ENCODE measurements at regions not wholly inside any gene's neighbourhood (a gene's known extent, or its start where the extent isn't known, plus 50 kb on each side); places are given as distances from the start of the nearest gene placed in this dataset.

DNA sequence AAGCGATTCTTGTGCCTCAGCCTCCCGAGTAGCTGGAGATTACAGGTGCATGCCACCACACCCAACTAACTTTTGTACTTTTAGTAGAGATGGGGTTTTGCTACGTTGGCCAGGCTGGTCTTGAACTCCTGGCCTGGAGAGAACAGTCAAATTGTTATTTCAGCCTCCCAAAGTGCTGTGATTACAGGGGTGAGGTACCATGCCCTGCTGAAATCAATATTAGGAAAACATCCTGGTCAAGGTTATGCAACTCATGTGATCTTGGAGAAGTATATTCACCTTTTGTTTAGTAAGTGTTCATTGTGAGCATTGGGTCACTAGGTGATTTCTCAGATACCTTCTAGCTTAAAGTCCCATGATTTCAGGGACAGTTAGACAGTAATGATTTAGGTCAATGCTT is 167.8 kb downstream of the AASDH start:
- H3K4me3 ChIP-seq (ENCODE audit: low read depth, low read length) = no peak overlapping the region
- DNase-seq (ENCODE audit: low read depth) (no peak), FAIRE-seq (no peak)
- no peaks in the 10 kb centered on the region for H3K27me3 ChIP-seq (ENCODE audit: control insufficient read depth, insufficient read depth, low read length)
- TF ChIP-seq, protein P1, sequence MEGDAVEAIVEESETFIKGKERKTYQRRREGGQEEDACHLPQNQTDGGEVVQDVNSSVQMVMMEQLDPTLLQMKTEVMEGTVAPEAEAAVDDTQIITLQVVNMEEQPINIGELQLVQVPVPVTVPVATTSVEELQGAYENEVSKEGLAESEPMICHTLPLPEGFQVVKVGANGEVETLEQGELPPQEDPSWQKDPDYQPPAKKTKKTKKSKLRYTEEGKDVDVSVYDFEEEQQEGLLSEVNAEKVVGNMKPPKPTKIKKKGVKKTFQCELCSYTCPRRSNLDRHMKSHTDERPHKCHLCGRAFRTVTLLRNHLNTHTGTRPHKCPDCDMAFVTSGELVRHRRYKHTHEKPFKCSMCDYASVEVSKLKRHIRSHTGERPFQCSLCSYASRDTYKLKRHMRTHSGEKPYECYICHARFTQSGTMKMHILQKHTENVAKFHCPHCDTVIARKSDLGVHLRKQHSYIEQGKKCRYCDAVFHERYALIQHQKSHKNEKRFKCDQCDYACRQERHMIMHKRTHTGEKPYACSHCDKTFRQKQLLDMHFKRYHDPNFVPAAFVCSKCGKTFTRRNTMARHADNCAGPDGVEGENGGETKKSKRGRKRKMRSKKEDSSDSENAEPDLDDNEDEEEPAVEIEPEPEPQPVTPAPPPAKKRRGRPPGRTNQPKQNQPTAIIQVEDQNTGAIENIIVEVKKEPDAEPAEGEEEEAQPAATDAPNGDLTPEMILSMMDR (IDR thresholded peaks at IDR 0.05; ENCODE audit: insufficient read depth, low read length, severe bottlenecking) = no peak
- no peaks in the 10 kb centered on the region for H3K36me3 ChIP-seq (ENCODE audit: control insufficient read depth, insufficient read depth, low read length)

DNA sequence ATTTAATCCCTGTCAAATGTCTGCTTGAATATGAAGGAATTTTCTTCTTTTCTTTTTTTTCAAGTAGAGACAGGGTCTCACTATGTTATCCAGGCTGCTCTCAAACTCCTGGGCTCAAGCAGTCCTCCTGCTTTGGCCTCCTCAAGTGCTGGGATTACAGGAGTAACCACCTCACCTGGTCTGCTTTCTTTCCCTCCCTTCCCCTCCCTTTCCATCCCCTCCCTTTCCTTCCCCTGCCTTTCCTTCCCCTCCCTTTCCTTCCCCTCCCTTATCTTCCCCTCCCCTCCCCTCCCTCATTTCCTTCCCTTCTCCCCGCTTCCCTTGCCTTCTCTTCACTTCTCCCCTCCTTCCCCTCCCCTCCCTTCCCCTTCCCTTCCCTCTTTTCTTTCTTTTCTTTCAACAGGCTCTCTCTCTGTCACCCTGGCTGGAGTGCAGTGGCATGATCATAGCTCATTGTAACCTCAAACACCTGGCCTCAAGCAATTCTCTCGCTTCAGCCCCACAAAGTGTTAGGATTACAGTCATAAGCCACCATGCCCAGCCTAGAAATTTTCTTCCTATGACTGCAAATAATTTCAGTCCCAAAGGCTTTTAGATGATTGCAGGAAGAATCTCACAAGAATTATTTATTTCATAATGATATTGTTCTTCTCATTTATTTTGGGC is 168.9 kb downstream of the AASDH start:
- Histone ChIP-seq H3K4me3 (ENCODE audit: low read depth, low read length) (no peak overlapping the region), H3K36me3 (ENCODE audit: control insufficient read depth, insufficient read depth, low read length) (no peaks in the 10 kb centered on the region), H3K27me3 (ENCODE audit: control insufficient read depth, insufficient read depth, low read length) (no peaks in the 10 kb centered on the region)
- DNase-seq (ENCODE audit: low read depth) (no peak), FAIRE-seq (no peak)
- TF ChIP-seq, protein P1 (IDR thresholded peaks at IDR 0.05; ENCODE audit: insufficient read depth, low read length, severe bottlenecking) = no peak

DNA sequence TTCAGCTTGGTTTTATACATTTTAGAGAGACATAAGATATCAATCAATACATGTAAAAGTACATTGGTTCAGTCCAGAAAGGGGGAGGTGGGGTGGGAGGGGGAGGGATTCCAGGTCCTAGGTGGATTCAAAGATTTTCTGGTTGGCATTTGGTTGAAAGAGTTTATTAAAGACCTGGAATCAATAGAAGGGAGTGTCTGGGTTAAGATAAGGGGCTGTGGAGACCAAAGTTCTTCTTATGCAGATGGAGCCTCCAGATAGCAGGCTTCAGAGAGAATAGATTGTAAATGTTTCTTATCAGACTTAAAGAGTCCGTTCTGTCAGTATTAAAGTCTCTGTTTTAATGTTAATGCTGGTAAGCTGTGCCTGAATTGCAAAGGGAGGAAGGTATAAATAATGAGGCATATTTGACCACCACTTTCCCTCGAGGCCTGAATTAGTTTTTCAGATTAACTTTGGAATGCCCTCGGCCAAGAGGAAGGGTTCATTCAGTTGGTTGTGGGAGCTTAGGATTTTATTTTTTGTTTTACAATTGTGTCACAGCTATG is 169.9 kb downstream of the AASDH start:
- FAIRE-seq = no peak
- H3K27me3 ChIP-seq (ENCODE audit: control insufficient read depth, insufficient read depth, low read length) = no peaks in the 10 kb centered on the region
- no peak for DNase-seq (ENCODE audit: low read depth)
- TF ChIP-seq, protein P1 (IDR thresholded peaks at IDR 0.05; ENCODE audit: insufficient read depth, low read length, severe bottlenecking) = no peak
- no peaks in the 10 kb centered on the region for H3K36me3 ChIP-seq (ENCODE audit: control insufficient read depth, insufficient read depth, low read length)
- no peak overlapping the region for H3K4me3 ChIP-seq (ENCODE audit: low read depth, low read length)

DNA sequence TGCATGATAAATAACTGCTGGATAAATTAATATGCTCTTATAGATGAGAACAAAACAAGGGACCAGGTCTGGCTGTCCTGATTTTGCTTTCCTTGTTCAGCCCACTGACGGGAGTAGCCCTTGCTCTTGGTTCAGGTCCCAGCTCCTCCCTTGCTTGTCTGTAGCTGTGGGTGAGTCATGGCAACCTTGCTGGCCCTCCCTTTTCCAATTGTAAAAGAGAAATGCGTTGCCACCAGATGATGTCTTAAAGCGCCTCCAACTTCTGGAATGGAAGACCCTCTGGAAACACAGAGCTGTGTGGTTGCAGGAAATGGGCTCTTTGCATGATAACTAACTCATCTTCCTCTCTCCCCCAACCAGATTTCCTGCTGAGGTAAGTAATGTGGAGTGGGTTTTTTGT is 171.4 kb downstream of the AASDH start:
- TF ChIP-seq, protein P1 (IDR thresholded peaks at IDR 0.05; ENCODE audit: insufficient read depth, low read length, severe bottlenecking) = no peak
- no peak overlapping the region for H3K4me3 ChIP-seq (ENCODE audit: low read depth, low read length)
- no peaks in the 10 kb centered on the region for H3K36me3 ChIP-seq (ENCODE audit: control insufficient read depth, insufficient read depth, low read length)
- no peak for FAIRE-seq
- H3K27me3 ChIP-seq (ENCODE audit: control insufficient read depth, insufficient read depth, low read length) = no peaks in the 10 kb centered on the region
- peak; percentile 15 for DNase-seq (ENCODE audit: low read depth)

DNA sequence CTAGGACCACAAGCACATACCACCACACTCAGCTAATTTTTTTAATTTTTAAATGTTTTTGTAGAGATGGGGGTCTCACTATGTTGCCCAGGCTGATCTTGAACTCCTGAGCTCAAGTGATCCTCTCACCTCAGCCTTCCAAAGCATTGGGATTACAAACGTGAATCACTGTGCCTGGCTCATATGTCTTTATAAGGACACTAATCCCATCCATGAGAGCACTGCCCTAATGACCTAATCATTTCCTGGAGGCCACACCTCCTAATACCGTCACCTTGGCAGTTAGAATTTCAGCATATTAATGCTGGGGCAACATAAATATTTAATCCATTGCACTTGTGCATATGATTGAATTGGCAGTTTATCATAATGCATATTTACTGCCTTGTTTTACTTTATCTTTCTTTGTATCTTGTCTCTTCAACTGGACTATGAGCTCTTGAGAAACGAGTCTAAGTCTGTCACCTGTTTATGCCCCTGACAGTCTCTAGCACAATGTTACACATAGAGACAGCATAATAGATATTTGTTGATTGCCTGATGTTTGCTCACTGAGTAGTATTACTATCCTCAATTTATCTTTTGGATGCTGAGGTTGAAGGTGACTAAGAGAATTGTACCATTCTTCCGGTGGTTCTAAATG is 172.0 kb downstream of the AASDH start:
- TF ChIP-seq, protein P1 (IDR thresholded peaks at IDR 0.05; ENCODE audit: insufficient read depth, low read length, severe bottlenecking) = no peak
- peak; percentile 7 for DNase-seq (ENCODE audit: low read depth)
- no peak overlapping the region for H3K4me3 ChIP-seq (ENCODE audit: low read depth, low read length)
- H3K27me3 ChIP-seq (ENCODE audit: control insufficient read depth, insufficient read depth, low read length) = no peaks in the 10 kb centered on the region
- FAIRE-seq = no peak
- H3K36me3 ChIP-seq (ENCODE audit: control insufficient read depth, insufficient read depth, low read length) = no peaks in the 10 kb centered on the region
